ENCODE measurements at regions not wholly inside any gene's neighbourhood (a gene's known extent, or its start where the extent isn't known, plus 50 kb on each side); places are given as distances from the start of the nearest gene placed in this dataset.

- no peak for DNase-seq
Measured at GRCh38 chr20:50395251-50395729, 114.9 kb upstream of the PTPN1 start.

DNA sequence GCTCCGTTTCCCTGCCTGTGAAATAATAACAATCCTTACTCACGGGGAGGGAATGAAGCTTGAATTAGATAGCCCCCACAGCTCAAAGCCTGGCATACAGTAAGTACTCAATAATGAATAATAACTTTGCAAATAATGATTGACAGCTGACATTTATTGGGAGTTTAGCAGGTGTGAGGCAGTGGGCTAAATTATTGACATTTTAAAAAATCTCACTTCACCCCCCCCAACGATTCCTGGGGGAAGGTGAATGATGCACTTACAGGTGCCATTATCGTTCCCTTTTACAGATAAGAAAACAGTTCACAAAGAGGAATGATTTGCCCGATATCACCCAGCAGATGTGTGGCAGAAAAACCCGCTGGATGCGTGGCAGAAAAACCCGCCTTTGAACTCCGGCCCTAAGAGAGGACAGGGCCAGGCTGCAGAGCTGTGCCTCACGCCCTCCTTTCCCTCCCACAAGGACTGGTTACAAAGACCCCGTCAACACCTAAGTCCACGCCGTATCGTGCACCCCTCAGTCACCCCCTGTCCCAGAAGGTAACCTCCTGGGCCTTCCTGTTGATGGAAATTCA lies 114.2 kb upstream of the PTPN1 start:
- TF ChIP-seq CTCF (IDR thresholded peaks at IDR 0.05; ENCODE audit: low read depth, low read length) = no peak

More at GRCh38 chr20:50395251-50395729, 114.9 kb upstream of the PTPN1 start:
- Histone ChIP-seq H3K36me3 (no peaks in the 10 kb centered on the region), H3K4me3 (ENCODE audit: low read depth, low read length) (no peak overlapping the region), H3K27me3 (ENCODE audit: insufficient read depth, low read depth, severe bottlenecking) (no peaks in the 10 kb centered on the region), H3K27ac (no peak overlapping the region), H3K9me3 (ENCODE audit: severe bottlenecking) (no peaks in the 10 kb centered on the region)
- TF ChIP-seq CTCF (IDR thresholded peaks at IDR 0.05; ENCODE audit: low read depth, low read length) = no peak

GRCh38 chr20:50396623-50397022 lies 113.6 kb upstream of the PTPN1 start:
- no peak overlapping the region for H3K4me3 ChIP-seq (ENCODE audit: low read depth, low read length)
- no peaks in the 10 kb centered on the region for H3K36me3 ChIP-seq
- no peak for TF ChIP-seq CTCF (IDR thresholded peaks at IDR 0.05; ENCODE audit: low read depth, low read length)
- no peaks in the 10 kb centered on the region for H3K27me3 ChIP-seq (ENCODE audit: insufficient read depth, low read depth, severe bottlenecking)
- no peak overlapping the region for H3K27ac ChIP-seq
- no peaks in the 10 kb centered on the region for H3K9me3 ChIP-seq (ENCODE audit: severe bottlenecking)
- no peak for DNase-seq

More for the DNA sequence above, 114.2 kb upstream of the PTPN1 start:
- Histone ChIP-seq H3K27me3 (ENCODE audit: insufficient read depth, low read depth, severe bottlenecking) (no peaks in the 10 kb centered on the region), H3K36me3 (no peaks in the 10 kb centered on the region), H3K27ac (no peak overlapping the region), H3K9me3 (ENCODE audit: severe bottlenecking) (no peaks in the 10 kb centered on the region), H3K4me3 (ENCODE audit: low read depth, low read length) (no peak overlapping the region)
- DNase-seq = no peak

- DNase-seq = no peak
- H3K9me3 ChIP-seq (ENCODE audit: severe bottlenecking) = no peaks in the 10 kb centered on the region
- no peaks in the 10 kb centered on the region for H3K27me3 ChIP-seq (ENCODE audit: insufficient read depth, low read depth, severe bottlenecking)
- no peak overlapping the region for H3K27ac ChIP-seq
- no peaks in the 10 kb centered on the region for H3K36me3 ChIP-seq
- no peak for TF ChIP-seq CTCF (IDR thresholded peaks at IDR 0.05; ENCODE audit: low read depth, low read length)
- no peak overlapping the region for H3K4me3 ChIP-seq (ENCODE audit: low read depth, low read length)
Measured at GRCh38 chr20:50397058-50397457, 113.1 kb upstream of the PTPN1 start.

GRCh38 chr20:50398064-50398463 lies 112.1 kb upstream of the PTPN1 start:
- H3K4me3 ChIP-seq (ENCODE audit: low read depth, low read length) = no peak overlapping the region
- no peaks in the 10 kb centered on the region for H3K27me3 ChIP-seq (ENCODE audit: insufficient read depth, low read depth, severe bottlenecking)
- H3K27ac ChIP-seq = no peak overlapping the region
- no peak for TF ChIP-seq CTCF (IDR thresholded peaks at IDR 0.05; ENCODE audit: low read depth, low read length)
- H3K36me3 ChIP-seq = no peaks in the 10 kb centered on the region
- no peak for DNase-seq
- no peaks in the 10 kb centered on the region for H3K9me3 ChIP-seq (ENCODE audit: severe bottlenecking)

DNA sequence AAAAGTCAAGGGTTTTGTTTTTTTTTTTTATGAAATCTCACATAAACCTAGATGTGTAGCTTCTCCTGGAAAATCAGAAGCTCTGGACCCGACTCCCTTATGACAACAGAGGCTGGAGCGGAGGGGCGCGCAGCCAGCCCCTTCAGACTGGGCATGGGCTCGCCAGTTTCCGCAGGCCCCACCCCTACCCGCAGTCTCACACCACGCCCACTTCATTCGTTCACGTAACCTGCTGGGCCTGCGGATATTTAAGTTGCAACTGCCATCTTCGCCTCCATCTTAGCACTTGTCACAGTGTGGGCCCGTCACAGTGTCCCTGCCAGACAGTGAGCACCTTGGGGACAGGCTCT lies 111.7 kb upstream of the PTPN1 start:
- no peak for TF ChIP-seq CTCF (IDR thresholded peaks at IDR 0.05; ENCODE audit: low read depth, low read length)
- H3K4me3 ChIP-seq (ENCODE audit: low read depth, low read length) = no peak overlapping the region

More for the DNA sequence above, 111.7 kb upstream of the PTPN1 start:
- Histone ChIP-seq H3K36me3 (no peaks in the 10 kb centered on the region), H3K27ac (no peak overlapping the region), H3K27me3 (ENCODE audit: insufficient read depth, low read depth, severe bottlenecking) (no peaks in the 10 kb centered on the region), H3K9me3 (ENCODE audit: severe bottlenecking) (no peaks in the 10 kb centered on the region)
- no peak for DNase-seq
